Keratinocyte (primary cell): ENCODE measurements at regions not wholly inside any gene's neighbourhood (a gene's known extent, or its start where the extent isn't known, plus 50 kb on each side); places are given as distances from the start of the nearest gene placed in this dataset.

Source experiments
- CTCF ChIP-seq, 3 experiments: IDR thresholded peaks in 1 of 3; conservative IDR thresholded peaks in 1 of 3; optimal IDR thresholded peaks in 1 of 3; 2 replicates in 2 of 3; 3 replicates in 1 of 3; pipeline versions ENCODE3 to v1.5.1; 2011; ENCODE audit warnings: low read length in 3 of 3, mild to moderate bottlenecking in 3 of 3, moderate library complexity in 2 of 3, control low read depth in 1 of 3, inconsistent platforms in 1 of 3; ENCODE audit not compliant: insufficient read depth in 2 of 3; ENCODE audit errors: extremely low read depth in 1 of 3
- EZH2 ChIP-seq: IDR thresholded peaks from one replicate; pipeline ENCODE4 v1.6.1; 2012; ENCODE audit warnings: inconsistent platforms, mild to moderate bottlenecking, low read length, moderate library complexity

GRCh38 chr1:218946147-218946546, 227.5 kb upstream of the LYPLAL1 start:
- TF ChIP-seq CTCF (optimal IDR thresholded peaks at IDR 0.05 in 1 of 3, IDR thresholded peaks at IDR 0.05 in 1 of 3, conservative IDR thresholded peaks at IDR 0.05 in 1 of 3; ENCODE audit: extremely low read depth in 1 of 3, insufficient read depth in 2 of 3, low read length in 3 of 3) (no peak), EZH2 (no peak)
